ENCODE measurements at regions not wholly inside any gene's neighbourhood (a gene's known extent, or its start where the extent isn't known, plus 50 kb on each side); places are given as distances from the start of the nearest gene placed in this dataset.
"Not testable (repeated sequence)": the region's sequence is repeated elsewhere in the genome, so short reads cannot be mapped to it uniquely, and the experiment has no call there.

GRCh38 chr1:146763234-146763633 is 174.9 kb upstream of the NBPF12 start:
- not testable (repeated sequence) for H4K20me1 ChIP-seq (ENCODE audit: control insufficient read depth, insufficient read depth, insufficient read length); H3K4me2 ChIP-seq (ENCODE audit: insufficient read depth, insufficient read length, low read length); H2BK20ac ChIP-seq (ENCODE audit: low read depth, low read length, poor library complexity, severe bottlenecking); H3K18ac ChIP-seq (ENCODE audit: insufficient read length, low read depth, low read length); H3K27me3 Mint-ChIP-seq (ENCODE audit: low read depth); H3K4me1 ChIP-seq (ENCODE audit: insufficient read depth, low read length); H3K23me2 ChIP-seq (ENCODE audit: insufficient read length, low read depth, low read length, poor library complexity, severe bottlenecking); H2BK5ac ChIP-seq (ENCODE audit: insufficient read length, low read length); H2BK12ac ChIP-seq (ENCODE audit: insufficient read length, low read depth, low read length); H3K4ac ChIP-seq (ENCODE audit: low read depth, low read length); H3K79me1 ChIP-seq (ENCODE audit: insufficient read depth, low read depth, low read length, poor library complexity, severe bottlenecking); H2BK120ac ChIP-seq (ENCODE audit: low read depth, low read length, poor library complexity, severe bottlenecking); H4K5ac ChIP-seq (ENCODE audit: insufficient read length, low read depth, low read length); H3K36me3 Mint-ChIP-seq (ENCODE audit: insufficient read depth in 1 of 3, low read depth in 3 of 3); H3K4me1 Mint-ChIP-seq; H2BK15ac ChIP-seq (ENCODE audit: low read depth, low read length); H3K27me3 ChIP-seq (ENCODE audit: insufficient read depth, low read length); H3K79me2 ChIP-seq (ENCODE audit: insufficient read depth, low read length); H2AK5ac ChIP-seq (ENCODE audit: insufficient read length, low read length); H3K9ac ChIP-seq (ENCODE audit: extremely low read depth, insufficient read length, low read length); H3K14ac ChIP-seq (ENCODE audit: insufficient read depth, low read length); H3K27ac ChIP-seq (ENCODE audit: insufficient read length, low read depth, low read length); DNase-seq; H3T11ph ChIP-seq (ENCODE audit: low read length); H3K27ac Mint-ChIP-seq; H4K8ac ChIP-seq (replicated peaks; ENCODE audit: insufficient read length, low read depth, low read length); H3K4me3 Mint-ChIP-seq; H3K9me3 ChIP-seq (ENCODE audit: control insufficient read depth, low read depth, low read length); H4K91ac ChIP-seq (ENCODE audit: insufficient read length, low read depth, low read length); H3K23ac ChIP-seq (ENCODE audit: insufficient read length, low read depth, low read length); H2AFZ ChIP-seq (ENCODE audit: low read length); H3K56ac ChIP-seq (ENCODE audit: insufficient read length, low read depth, low read length)
- WGBS (ENCODE audit: extremely low coverage, insufficient read length, low lambda C conversion rate), result no CpG with 5 or more reads among the region's 5 CpGs
- H3K9me3 Mint-ChIP-seq, result peaks cover 7 to 10% of the 10 kb centered on the region in 2 experiments

GRCh38 chr1:146756858-146757257 is 181.3 kb upstream of the NBPF12 start:
- not testable (repeated sequence) for H3K27me3 ChIP-seq (ENCODE audit: insufficient read depth, low read length); H3K14ac ChIP-seq (ENCODE audit: insufficient read depth, low read length); H2BK12ac ChIP-seq (ENCODE audit: insufficient read length, low read depth, low read length); H4K91ac ChIP-seq (ENCODE audit: insufficient read length, low read depth, low read length); H3K79me1 ChIP-seq (ENCODE audit: insufficient read depth, low read depth, low read length, poor library complexity, severe bottlenecking); H2BK120ac ChIP-seq (ENCODE audit: low read depth, low read length, poor library complexity, severe bottlenecking); H3K4me1 Mint-ChIP-seq; H3K79me2 ChIP-seq (ENCODE audit: insufficient read depth, low read length); H3K9me3 Mint-ChIP-seq; H3K23ac ChIP-seq (ENCODE audit: insufficient read length, low read depth, low read length); H3K27ac Mint-ChIP-seq; H2AK5ac ChIP-seq (ENCODE audit: insufficient read length, low read length); H4K8ac ChIP-seq (replicated peaks; ENCODE audit: insufficient read length, low read depth, low read length); H2AFZ ChIP-seq (ENCODE audit: low read length); H3K23me2 ChIP-seq (ENCODE audit: insufficient read length, low read depth, low read length, poor library complexity, severe bottlenecking); H2BK20ac ChIP-seq (ENCODE audit: low read depth, low read length, poor library complexity, severe bottlenecking); H3K4me1 ChIP-seq (ENCODE audit: insufficient read depth, low read length); H3K56ac ChIP-seq (ENCODE audit: insufficient read length, low read depth, low read length); H4K5ac ChIP-seq (ENCODE audit: insufficient read length, low read depth, low read length); H3K27ac ChIP-seq (ENCODE audit: insufficient read length, low read depth, low read length); H2BK15ac ChIP-seq (ENCODE audit: low read depth, low read length); H3K4me3 Mint-ChIP-seq; H3K4me2 ChIP-seq (ENCODE audit: insufficient read depth, insufficient read length, low read length); H4K20me1 ChIP-seq (ENCODE audit: control insufficient read depth, insufficient read depth, insufficient read length); H3K36me3 Mint-ChIP-seq (ENCODE audit: insufficient read depth in 1 of 3, low read depth in 3 of 3); H3K9ac ChIP-seq (ENCODE audit: extremely low read depth, insufficient read length, low read length); DNase-seq; H3K9me3 ChIP-seq (ENCODE audit: control insufficient read depth, low read depth, low read length); H3K4ac ChIP-seq (ENCODE audit: low read depth, low read length); H3K18ac ChIP-seq (ENCODE audit: insufficient read length, low read depth, low read length); H3T11ph ChIP-seq (ENCODE audit: low read length); H3K27me3 Mint-ChIP-seq (ENCODE audit: low read depth); H2BK5ac ChIP-seq (ENCODE audit: insufficient read length, low read length)
- no CpG with 5 or more reads among the region's 4 CpGs for WGBS (ENCODE audit: extremely low coverage, insufficient read length, low lambda C conversion rate)
